GM23338 (cell line): ENCODE measurements at regions not wholly inside any gene's neighbourhood (a gene's known extent, or its start where the extent isn't known, plus 50 kb on each side); places are given as distances from the start of the nearest gene placed in this dataset.
A peak's percentile ranks its signal among the peaks of the same experiment; 100 is the strongest.

ENCODE experiments used
- ATAC-seq: fragments of 200-7000 bp; cut with Tn5 transposase; 3 replicates; pipeline ENCODE4 v1.9.1; 2020
- DNase-seq: peaks from one replicate; pipeline ENCODE4 v3.0.0-alpha.2; 2015; ENCODE audit warnings: low spot score
- H2AFZ ChIP-seq: fragments of 200-600 bp; sonication (generic); 2 replicates; pipeline ENCODE4 v1.8.0; 2016; ENCODE audit warnings: antibody characterized with exemption, mild to moderate bottlenecking, moderate library complexity
- H3F3A ChIP-seq: fragments of 200-600 bp; sonication (generic); replicated peaks from 2 replicates; pipeline ENCODE4 v1.8.0; 2017; ENCODE audit warnings: antibody characterized with exemption, mixed run types, low read depth
- H3K27ac ChIP-seq: fragments of 200-600 bp; sonication (generic); 2 replicates; pipeline ENCODE4 v1.6.1; 2016; ENCODE audit warnings: low read depth
- H3K27me3 ChIP-seq: fragments of 200-600 bp; sonication (generic); 2 replicates; pipeline ENCODE4 v1.8.0; 2016; ENCODE audit warnings: mild to moderate bottlenecking, mixed run types, moderate library complexity; ENCODE audit not compliant: insufficient read depth
- H3K36me3 ChIP-seq: fragments of 200-600 bp; sonication (generic); 2 replicates; pipeline ENCODE4 v1.8.0; 2016; ENCODE audit warnings: mild to moderate bottlenecking; ENCODE audit not compliant: insufficient read depth
- H3K4me1 ChIP-seq: fragments of 200-600 bp; sonication (generic); 2 replicates; pipeline ENCODE4 v1.8.0; 2016; ENCODE audit warnings: mild to moderate bottlenecking, moderate library complexity; ENCODE audit not compliant: insufficient read depth
- H3K4me2 ChIP-seq: fragments of 200-600 bp; sonication (generic); 2 replicates; pipeline ENCODE4 v1.7.1; 2017; ENCODE audit warnings: mixed run types
- H3K4me3 ChIP-seq: fragments of 200-600 bp; sonication (generic); 2 replicates; pipeline ENCODE4 v1.6.1; 2016; ENCODE audit warnings: mixed run types
- H3K79me2 ChIP-seq: fragments of 200-600 bp; sonication (generic); replicated peaks from 2 replicates; pipeline ENCODE4 v1.8.0; 2017; ENCODE audit warnings: mild to moderate bottlenecking; ENCODE audit not compliant: insufficient read depth
- H3K9me2 ChIP-seq: fragments of 200-600 bp; sonication (generic); 2 replicates; pipeline ENCODE4 v1.8.0; 2017; ENCODE audit not compliant: insufficient read depth
- H4K20me1 ChIP-seq: fragments of 200-600 bp; sonication (generic); replicated peaks from 2 replicates; pipeline ENCODE4 v1.8.0; 2017; ENCODE audit warnings: mild to moderate bottlenecking; ENCODE audit not compliant: insufficient read depth
- H3K27ac Mint-ChIP-seq: 2 replicates; pipeline ENCODE4 v1.8.0; 2020; ENCODE audit warnings: inconsistent platforms, mild to moderate bottlenecking, moderate library complexity, mixed read lengths
- H3K27me3 Mint-ChIP-seq: 3 replicates; pipeline ENCODE4 v1.8.0; 2022; ENCODE audit warnings: low read depth, mild to moderate bottlenecking, moderate library complexity, mixed read lengths, inconsistent platforms; ENCODE audit not compliant: insufficient read depth, poor library complexity
- H3K36me3 Mint-ChIP-seq: 3 replicates; pipeline ENCODE4 v1.8.0; 2021; ENCODE audit warnings: low read depth, mild to moderate bottlenecking, inconsistent platforms, moderate library complexity, mixed read lengths
- H3K4me1 Mint-ChIP-seq: 3 replicates; pipeline ENCODE4 v1.8.0; 2020; ENCODE audit warnings: mild to moderate bottlenecking, inconsistent platforms, mixed read lengths
- H3K4me3 Mint-ChIP-seq: 3 replicates; pipeline ENCODE4 v1.8.0; 2021; ENCODE audit warnings: moderate library complexity, mild to moderate bottlenecking, inconsistent platforms, mixed read lengths
- H3K9me3 Mint-ChIP-seq: 3 replicates; pipeline ENCODE4 v1.8.0; 2020; ENCODE audit warnings: moderate library complexity, mild to moderate bottlenecking, inconsistent platforms, mixed read lengths
- CREB1 ChIP-seq: fragments of 250-450 bp; sonication (Bioruptor Pico); IDR thresholded peaks from 2 replicates; pipeline ENCODE4 v1.5.0; 2020; ENCODE audit warnings: low read depth, mild to moderate bottlenecking, moderate library complexity
- CTCF ChIP-seq, 2 experiments: fragments of 200-600 bp in 1 of 2; sonication (generic) in 1 of 2; conservative IDR thresholded peaks; 2 replicates each; pipeline versions ENCODE4 v1.5.1 to v1.6.1; 2016 to 2017; ENCODE audit warnings: antibody characterized with exemption in 2 of 2, low read depth in 2 of 2, mild to moderate bottlenecking in 2 of 2, moderate library complexity in 1 of 2
- ETS1 ChIP-seq: IDR thresholded peaks from 2 replicates; pipeline ENCODE4 v1.6.1; 2016; ENCODE audit warnings: antibody characterized with exemption
- EZH2 ChIP-seq: fragments of 200-600 bp; sonication (generic); IDR thresholded peaks from one replicate; pipeline ENCODE4 v1.8.0; 2017; ENCODE audit warnings: antibody characterized with exemption, mild to moderate bottlenecking, low read depth; ENCODE audit not compliant: unreplicated experiment
- EZH2phosphoT487 ChIP-seq: fragments of 200-600 bp; sonication (generic); IDR thresholded peaks from one replicate; pipeline ENCODE4 v1.8.1; 2018; ENCODE audit warnings: antibody characterized with exemption; ENCODE audit not compliant: unreplicated experiment
- JUNB ChIP-seq: IDR thresholded peaks from one replicate; pipeline ENCODE4 v1.6.1; 2016; ENCODE audit warnings: antibody characterized with exemption; ENCODE audit not compliant: unreplicated experiment
- NANOG ChIP-seq: IDR thresholded peaks from 2 replicates; pipeline ENCODE4 v1.6.1; 2016; ENCODE audit warnings: antibody characterized with exemption, borderline replicate concordance
- POLR2AphosphoS5 ChIP-seq: IDR thresholded peaks from 2 replicates; pipeline ENCODE4 v1.6.1; 2016; ENCODE audit warnings: antibody characterized with exemption, low read depth
- REST ChIP-seq: IDR thresholded peaks from one replicate; pipeline ENCODE4 v1.6.1; 2018; ENCODE audit warnings: antibody characterized with exemption; ENCODE audit not compliant: unreplicated experiment
- STAT1 ChIP-seq: IDR thresholded peaks from one replicate; pipeline ENCODE4 v1.6.1; 2016; ENCODE audit warnings: antibody characterized with exemption; ENCODE audit not compliant: unreplicated experiment
- ZNF114 ChIP-seq: fragments of 250-450 bp; sonication (Bioruptor Pico); IDR thresholded peaks from 2 replicates; pipeline ENCODE4 v1.5.0; 2020; ENCODE audit warnings: mild to moderate bottlenecking, moderate library complexity
- ZNF331 ChIP-seq: fragments of 250-450 bp; sonication (Bioruptor Pico); IDR thresholded peaks from 2 replicates; pipeline ENCODE4 v1.5.0; 2020; ENCODE audit warnings: low read depth, mild to moderate bottlenecking, moderate library complexity
- ZNF462 ChIP-seq: fragments of 250-450 bp; sonication (Bioruptor Pico); IDR thresholded peaks from 2 replicates; pipeline ENCODE4 v1.5.0; 2020; ENCODE audit warnings: mild to moderate bottlenecking, moderate library complexity

GRCh38 chr6:89021629-89022028 is 58.2 kb upstream of the RNGTT start:
- no peaks in the 10 kb centered on the region for H3K9me3 Mint-ChIP-seq
- ATAC-seq, result peak; percentile 97
- H3K36me3 ChIP-seq, result no peaks in the 10 kb centered on the region
- H3K4me1 ChIP-seq, result peaks cover 23% of the 10 kb centered on the region; the same call in 1 of the 2 replicates
- TF ChIP-seq ZNF462, result no peak; the same call in 1 of the 2 replicates
- TF ChIP-seq ETS1, result no peak
- TF ChIP-seq EZH2, result no peak
- no peak for TF ChIP-seq REST
- TF ChIP-seq POLR2AphosphoS5, result no peak
- no peak for TF ChIP-seq NANOG
- TF ChIP-seq ZNF331 (CRISPR knock-in tag), result no peak
- no peak for TF ChIP-seq CREB1 (CRISPR knock-in tag)
- TF ChIP-seq STAT1, result no peak
- TF ChIP-seq CTCF (conservative IDR thresholded peaks at IDR 0.05; ENCODE audit: low read depth in 2 of 2), result no peak
- TF ChIP-seq EZH2phosphoT487, result no peak
- TF ChIP-seq ZNF114 (CRISPR knock-in tag), result no peak
- TF ChIP-seq JUNB, result no peak
- DNase-seq, result peak; percentile 87
- H3K27ac ChIP-seq, result no peak overlapping the region
- H3K36me3 Mint-ChIP-seq, result no peaks in the 10 kb centered on the region
- no peaks in the 10 kb centered on the region for H3F3A ChIP-seq
- no peaks in the 10 kb centered on the region for H3K27me3 ChIP-seq
- H3K4me3 ChIP-seq, result no peak overlapping the region
- no peaks in the 10 kb centered on the region for H4K20me1 ChIP-seq
- peak overlapping the region; percentile 35; the same call in 1 of the 2 replicates for H3K4me2 ChIP-seq
- no peak overlapping the region for H2AFZ ChIP-seq
- H3K4me3 Mint-ChIP-seq, result peak overlapping the region; percentile 10; the same call in 1 of the 3 replicates
- no peak overlapping the region; the same call in 1 of the 2 replicates for H3K27ac Mint-ChIP-seq
- peaks cover 25% of the 10 kb centered on the region for H3K4me1 Mint-ChIP-seq
- H3K79me2 ChIP-seq, result no peaks in the 10 kb centered on the region
- peaks cover 5% of the 10 kb centered on the region for H3K27me3 Mint-ChIP-seq
- H3K9me2 ChIP-seq, result no peaks in the 10 kb centered on the region
